ENCODE measurements at regions not wholly inside any gene's neighbourhood (a gene's known extent, or its start where the extent isn't known, plus 50 kb on each side); places are given as distances from the start of the nearest gene placed in this dataset.

DNA sequence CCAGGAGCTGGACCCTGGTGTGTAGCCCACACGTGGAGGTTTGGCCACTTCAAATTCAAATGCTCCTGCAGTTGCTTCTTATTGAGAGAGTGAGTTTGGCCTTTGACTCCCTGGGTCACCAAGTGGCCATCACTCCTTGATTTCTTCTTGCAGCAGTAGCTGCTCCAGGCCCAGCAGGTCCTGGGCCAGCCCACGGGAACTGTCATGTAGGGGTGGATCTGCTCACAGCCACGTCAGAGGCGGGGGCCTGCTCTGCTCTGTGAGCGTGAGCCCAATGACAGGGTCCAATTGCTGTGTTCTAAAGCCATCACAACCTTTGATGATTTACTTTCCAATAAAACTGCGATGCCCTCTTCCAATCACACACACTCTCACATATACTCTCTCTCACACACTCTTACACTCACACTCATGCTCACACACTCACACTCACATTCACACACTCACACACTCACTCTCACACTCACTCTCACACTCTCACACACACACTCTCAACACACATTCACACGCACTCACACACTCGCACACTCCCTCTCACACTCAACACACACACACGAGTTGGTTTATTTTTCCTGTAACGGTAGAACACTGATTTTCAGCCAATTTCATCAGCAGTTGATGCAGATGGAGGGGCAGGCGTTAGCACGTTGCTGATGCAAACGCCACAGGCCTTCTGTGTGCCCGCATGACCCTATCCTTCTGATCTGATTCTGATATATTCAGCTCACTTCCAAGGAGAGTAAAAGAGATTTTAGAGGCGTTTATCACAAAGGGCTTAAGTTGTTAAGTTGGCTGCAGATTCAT lies 210.7 kb upstream of the PPP2R2D start:
- no peak for DNase-seq (ENCODE audit: low read depth in 2 of 2)

DNA sequence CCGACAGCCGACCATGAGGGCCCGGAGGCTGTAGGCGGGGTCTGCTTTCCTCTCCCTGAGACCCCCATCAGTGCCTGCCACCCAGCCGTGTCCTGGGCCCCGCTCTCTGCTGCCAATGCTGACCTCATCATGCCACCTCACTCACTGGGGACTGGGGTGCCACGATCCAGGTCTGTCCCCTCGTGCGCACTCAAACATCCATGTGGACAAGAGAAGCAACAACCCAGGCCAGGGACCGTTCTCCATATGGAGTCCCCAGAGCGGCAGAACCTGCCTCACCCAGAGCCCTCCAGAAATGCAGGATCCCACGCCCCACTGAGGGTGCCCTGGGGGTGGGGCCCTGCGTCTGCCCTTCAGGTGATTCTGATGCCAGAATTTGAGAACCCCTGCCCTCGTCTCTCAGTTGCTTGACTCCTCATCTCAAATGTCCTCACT lies 210.0 kb upstream of the PPP2R2D start:
- DNase-seq (ENCODE audit: low read depth in 2 of 2), result no peak

DNA sequence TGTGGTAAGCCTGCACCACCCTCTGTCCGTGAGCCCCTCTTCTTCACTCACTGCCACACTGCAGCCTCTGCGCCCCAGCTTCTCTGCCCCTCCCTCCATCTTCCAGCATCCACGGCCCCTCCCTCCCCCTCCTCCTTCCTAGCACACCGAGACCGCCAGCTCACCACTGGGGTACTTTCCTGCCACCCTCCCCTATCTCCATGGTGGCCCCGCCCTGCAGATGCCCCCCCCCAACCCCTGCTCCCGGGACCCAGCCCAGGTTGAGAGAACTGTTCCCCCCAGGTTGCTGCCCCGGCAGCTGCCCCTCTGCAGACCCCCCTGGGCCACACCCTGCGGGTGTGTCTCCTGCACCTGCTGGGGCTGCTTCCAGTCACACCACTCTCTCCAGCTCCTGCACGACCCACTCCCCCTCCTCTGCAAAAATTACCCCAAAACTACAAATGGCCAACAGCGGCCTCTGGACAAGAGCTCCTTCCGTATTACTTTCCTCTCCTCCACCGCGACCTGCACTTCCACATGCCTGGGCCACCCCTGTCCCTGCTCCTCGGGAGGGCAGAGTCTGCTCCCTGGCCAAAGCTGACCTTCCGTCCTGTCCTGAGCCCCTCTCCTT lies 209.2 kb upstream of the PPP2R2D start:
- no peak for DNase-seq (ENCODE audit: low read depth in 2 of 2)

DNA sequence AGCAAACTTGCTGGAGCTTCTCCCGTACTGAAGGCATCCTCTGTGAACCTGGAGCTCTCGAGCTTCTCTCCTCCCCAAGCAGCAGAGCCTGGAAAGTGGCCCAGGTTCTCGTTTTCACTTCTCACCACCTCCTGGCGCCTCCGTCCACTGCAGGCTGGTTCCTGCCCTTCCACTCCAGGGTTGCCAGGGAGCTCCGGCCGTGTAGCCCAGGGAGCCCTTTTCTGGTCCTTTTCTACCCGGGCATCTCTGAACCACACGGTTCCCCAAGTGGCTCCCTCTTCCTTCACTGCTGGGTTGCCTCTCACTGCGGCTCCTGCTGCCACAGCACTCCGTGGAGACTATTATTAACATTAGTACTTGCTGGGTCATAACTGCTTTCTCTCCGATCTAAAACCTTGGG lies 208.6 kb upstream of the PPP2R2D start:
- no peak for DNase-seq (ENCODE audit: low read depth in 2 of 2)

DNA sequence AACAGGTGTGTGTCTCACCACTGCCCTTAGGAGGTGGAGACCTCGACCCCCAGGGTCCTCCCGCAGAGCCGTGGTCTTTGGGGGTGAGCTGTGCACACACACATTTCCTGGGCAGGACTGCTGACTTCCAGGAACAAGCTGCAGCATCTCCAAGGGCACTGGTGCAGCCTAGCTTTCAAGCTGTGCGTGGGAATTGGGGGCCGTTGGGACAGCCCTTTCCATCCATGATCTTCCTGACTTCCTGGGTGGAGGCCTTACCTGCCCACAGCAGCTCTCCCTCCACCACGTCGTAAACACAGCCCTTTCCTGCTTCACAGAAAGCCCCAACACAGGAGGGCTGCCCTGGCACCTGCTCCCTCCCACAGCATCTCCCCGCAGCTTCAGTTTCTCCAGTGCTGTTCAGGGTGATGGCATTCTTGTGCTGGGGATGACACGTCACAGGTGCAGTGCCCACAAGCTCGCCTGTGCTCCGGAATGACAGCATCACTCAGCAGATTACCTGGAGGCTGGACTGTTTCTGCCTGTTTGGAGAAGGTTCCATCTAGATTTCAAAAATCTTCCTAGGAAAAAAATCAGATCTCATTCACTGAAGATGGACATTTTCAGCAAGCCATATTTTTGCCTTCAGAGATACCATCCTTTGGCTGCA lies 208.0 kb upstream of the PPP2R2D start:
- DNase-seq (ENCODE audit: low read depth in 2 of 2), result no peak

DNA sequence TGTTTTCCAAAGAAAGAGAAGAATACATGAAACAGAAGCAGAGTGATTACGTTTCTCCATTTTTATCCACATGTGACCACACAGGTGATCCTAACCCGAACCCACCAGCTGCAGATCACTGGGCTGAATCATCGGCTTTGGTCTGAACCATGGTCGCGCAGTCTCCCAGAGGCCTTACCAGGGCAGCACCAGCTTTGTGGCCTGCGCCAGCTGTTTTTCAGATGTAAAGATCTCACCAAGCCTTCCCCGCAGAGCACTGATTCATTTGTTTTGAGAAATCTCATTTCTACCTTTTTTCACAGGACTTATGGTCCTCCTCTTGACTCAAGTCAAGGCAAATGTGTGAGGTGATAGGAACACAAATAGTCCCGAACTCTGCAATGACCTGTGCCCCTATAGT lies 207.0 kb upstream of the PPP2R2D start:
- no peak for DNase-seq (ENCODE audit: low read depth in 2 of 2)

DNA sequence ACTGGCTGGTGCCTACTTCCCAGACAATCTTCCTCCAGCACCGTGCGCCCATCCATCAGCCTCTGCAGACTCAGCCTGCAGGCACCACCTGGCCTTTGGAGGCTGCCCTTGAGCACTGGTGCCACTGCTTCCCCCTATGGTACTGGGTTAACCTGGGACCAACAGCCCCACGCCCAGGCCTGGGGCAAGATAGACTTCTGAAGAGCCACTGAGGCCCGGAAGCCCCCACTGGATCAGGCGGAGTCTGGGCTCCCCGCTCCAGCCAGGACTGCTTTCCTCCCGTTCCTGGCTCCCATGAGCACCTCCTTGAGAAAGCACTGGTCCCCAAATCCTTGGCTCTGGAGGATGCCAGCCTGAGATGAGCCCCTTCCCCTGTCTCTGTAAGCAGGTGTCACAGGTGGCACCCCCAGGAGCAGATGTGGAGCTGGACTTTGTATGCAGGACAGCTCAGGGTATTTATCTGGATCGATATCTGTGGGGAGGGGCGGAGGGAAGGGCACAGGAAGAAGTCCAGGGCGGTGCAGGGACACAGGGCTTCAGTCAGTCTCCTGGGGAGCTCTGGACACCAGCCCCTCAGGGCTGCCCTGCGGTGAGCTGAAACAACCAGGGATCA lies 206.5 kb upstream of the PPP2R2D start:
- DNase-seq (ENCODE audit: low read depth in 2 of 2), result no peak

DNA sequence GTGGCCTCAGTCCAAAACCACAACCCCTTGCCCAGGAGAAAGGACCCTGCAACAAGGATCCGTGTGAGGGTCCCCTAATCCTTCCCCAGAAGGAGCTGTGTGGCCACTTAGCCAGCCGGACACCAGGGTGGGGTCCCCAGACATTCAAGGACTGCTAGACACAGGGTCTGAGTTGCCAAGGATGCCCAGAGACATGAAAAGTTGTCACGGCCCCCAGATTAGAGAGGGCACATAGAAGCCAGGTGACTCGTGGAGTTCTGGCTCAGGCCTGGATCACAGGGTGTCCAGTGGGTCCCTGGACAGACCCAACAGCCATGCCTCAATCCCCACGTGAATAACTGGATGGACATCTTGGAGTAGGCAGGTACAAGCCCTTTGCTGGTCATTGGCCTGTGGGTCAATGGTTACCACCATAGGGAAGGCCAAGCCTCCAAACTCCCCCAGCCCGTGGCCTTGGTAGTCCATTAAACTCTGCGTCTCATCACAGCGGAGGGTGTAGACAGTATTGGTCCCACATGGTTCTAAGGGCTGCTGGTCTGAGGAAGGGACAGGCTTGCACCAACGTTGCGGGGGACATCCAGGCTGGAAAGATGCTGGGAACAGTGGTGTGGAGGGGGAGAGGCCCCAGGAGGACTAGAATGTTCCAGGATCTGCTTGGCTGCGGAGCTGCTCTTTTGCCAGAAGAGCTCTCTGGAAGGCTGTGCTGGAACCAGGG lies 205.9 kb upstream of the PPP2R2D start:
- no peak for DNase-seq (ENCODE audit: low read depth in 2 of 2)

DNA sequence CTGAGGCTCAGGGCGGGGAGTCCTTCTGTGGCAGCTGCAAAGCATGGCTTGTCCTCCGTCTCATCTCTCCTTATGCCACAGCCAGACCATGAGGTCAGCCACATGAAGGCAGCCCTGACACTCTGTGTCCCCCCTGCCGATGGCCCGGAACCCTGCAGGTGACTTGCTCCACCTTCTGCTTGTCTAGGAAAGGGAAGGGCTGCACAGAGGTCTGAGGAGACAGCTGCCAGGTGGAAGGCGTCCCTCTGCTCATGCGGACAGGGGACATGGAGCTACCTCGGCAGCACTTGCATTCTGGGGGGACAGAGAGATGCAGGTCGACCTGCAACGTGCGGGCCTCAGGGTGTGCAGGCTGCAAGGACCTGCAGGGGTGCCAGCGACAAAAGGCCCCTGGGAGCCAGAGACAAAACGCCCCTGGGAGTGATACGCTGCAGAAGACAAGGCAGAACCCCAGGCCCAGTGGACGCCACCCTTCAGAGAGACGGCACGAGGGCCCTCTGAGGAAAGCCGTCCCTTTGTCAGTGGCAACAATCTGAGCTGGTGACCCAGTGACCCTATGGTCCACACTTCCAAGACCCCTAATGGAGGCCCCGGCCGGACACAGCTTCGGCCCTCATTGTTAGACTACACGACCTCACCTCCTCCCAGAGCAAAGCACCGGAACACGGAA lies 205.2 kb upstream of the PPP2R2D start:
- no peak for DNase-seq (ENCODE audit: low read depth in 2 of 2)

DNA sequence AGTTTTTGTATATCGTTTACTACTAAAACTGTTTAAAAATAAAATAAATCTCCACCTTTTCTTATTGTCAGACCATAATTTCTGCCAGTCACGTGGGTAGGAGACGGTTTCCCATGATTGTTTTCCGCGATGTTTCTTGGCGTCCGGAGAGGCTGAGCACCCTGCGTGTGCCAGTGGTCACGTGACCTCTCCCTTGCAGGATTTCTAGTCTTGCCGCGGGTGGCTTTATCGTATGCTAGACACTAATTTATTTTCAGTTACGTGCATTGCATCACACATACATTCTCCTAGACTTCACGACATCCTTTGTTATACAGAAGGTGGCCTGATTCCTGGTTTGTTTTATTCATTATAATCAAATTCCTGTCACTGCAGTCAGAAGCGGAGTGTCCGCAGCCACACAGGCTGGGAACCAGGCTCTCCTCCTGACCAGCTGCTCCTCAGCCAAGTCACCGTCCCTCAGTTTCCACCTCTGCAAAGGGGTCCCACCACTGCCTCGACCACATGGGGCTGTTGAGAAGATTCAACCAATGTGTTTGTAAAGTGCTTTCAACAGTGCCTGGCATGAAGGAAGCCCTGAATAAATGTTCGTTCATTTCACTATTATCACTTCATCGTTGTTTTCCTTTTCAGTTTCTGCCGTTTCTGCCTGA lies 203.2 kb upstream of the PPP2R2D start:
- DNase-seq (ENCODE audit: low read depth in 2 of 2), result no peak

DNA sequence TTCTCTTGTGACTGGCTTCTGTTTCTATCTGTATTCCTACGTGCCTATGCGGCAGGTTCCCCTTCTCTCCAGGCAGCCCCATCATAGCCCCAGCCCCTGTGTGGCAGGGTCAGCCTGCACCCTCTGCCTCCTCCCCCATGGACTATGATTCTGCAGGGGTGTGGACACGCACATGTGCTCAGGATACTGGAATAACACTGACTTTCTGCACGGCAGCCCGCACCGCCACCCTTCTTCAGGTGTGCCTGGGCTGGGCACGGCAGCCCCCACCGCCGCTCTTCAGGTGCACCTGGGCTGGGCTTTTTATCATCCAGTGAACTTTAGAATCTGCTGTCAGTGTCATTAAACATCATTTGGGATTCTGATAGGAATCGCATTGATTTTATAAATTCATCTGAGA lies 202.6 kb upstream of the PPP2R2D start:
- no peak for DNase-seq (ENCODE audit: low read depth in 2 of 2)

DNA sequence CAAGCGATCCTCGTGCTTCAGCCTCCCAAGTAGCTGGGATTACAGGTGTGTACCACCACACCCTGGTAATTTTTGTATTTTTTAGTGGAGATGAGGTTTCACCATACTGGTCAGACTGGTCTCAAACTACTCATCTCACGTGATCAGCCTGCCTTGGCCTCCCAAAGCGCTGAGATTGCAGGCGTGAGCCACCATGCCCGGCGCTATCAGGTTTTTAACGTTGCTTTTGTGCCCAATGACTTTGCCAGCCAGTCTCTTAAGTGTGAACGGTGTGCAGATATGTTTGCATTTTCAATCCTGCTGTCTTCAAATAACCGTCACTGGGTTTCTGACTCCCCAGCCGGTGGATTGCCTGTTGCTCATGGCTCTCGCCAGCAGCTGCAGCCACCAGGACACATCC lies 201.8 kb upstream of the PPP2R2D start:
- no peak for DNase-seq (ENCODE audit: low read depth in 2 of 2)

DNA sequence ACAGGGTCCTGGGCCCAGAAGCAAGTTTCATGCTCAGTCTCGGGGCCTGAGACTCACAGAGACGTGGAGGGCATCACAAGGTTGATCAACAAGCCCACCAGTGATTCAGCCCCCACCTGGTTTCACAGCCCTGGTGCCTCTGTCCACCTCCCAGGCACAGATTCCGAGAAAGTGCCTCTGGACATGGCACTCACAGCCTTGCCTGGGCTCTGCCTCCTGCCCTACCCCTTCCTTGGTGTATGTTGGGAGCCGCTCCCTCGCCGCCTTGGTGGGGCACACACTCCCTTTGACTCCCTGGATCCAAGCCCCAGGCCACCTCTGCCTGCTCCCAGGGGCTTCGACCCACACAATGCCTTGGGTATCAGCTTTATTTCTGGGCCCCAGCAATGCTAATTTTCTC lies 200.8 kb upstream of the PPP2R2D start:
- DNase-seq (ENCODE audit: low read depth in 2 of 2), result no peak

DNA sequence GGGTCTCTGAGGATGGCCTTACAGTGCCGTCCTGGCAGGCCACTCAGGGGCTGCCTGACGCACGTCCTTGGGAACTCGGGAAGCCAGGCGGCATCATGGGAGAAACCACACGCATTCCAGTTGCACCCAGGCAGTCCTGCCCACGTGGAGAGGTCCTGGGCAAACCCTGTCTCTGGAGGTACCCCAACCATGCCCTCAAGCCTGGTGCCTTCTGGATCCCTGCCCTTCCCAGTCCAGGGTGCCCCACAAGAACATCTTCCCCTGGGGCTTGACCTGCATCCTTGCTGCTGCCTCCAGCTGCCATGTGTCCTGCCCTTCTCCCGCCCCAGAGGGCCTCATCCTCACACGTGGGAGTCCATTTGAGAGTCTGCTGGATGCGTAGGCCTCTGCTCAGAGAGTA lies 200.3 kb upstream of the PPP2R2D start:
- DNase-seq (ENCODE audit: low read depth in 2 of 2), result no peak

DNA sequence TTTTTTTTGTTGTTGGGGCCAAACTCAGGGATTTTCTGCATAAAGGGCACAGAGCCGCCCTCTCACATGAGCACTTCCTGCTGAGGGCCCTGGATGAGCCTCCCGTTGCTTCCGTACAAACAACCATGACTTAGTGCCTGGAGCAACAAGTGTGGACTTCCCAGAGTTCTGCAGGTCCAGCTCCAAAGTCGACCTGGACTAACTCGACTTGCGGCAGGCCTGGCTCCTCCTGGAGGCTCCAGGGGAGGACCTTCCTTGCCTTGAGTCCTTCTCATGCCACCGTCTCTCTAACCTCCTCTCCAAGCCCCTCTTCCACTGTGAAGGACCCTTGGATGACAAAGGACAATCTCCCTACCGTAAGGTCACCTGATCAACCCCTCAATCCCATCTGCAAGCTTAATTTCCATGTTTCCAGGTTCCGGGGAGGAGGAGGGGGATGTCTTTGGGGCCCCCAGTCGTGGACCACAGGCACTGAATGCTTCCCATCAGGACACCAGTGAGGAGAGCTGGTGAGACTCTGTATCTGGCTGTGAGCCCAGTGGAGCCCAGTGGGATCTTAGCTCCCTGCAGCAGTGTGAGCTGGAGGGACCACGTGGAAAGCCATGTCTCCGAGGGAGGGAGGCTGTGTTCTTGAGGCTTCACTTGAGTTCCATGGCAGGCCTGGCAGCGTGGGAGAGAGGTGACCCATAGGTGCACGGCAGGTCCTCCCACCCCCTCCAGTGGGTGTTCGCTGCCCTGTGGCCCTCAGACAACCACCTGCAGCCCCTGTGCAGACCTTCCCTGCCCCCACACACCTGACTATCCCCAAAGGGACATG lies 199.5 kb upstream of the PPP2R2D start:
- DNase-seq (ENCODE audit: low read depth in 2 of 2), result no peak

DNA sequence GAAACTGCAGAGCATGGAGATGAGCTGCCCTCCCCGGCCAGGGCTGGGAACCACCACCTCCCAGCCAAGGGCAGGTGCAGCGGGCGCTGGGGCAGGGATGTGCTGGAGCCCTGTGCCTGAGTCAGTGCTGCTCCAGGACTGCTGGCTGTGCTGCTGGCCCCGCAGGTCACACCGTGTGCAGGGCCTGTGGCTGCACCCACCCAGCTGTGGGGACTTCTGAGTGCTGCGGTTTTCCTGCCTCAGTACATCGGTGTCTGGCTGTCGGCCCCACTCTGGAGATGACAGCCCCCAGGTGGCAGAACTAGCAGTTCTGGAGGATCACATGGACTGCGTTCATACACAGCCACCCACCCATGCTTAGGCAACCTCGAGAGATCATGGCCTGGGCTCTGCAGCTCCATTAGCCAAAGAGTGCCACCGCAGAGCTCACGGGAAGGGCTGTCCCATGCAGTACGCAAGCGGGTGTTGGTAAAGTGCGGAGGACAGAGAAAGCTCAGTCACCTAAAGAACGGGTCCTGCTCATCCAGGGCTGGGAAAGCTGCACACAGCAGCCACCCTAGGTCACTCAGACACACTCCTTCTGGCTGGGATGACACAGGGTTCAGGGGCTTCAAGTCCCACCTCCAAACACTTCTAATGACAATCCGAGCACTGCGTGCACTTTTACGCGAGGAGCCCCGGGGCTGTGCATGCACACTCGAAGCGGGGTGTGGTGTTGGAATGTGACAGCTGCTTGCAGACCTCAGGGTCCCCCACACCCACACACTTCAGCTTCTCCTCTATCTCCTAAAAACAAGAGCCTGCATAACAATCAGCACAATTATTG lies 198.1 kb upstream of the PPP2R2D start:
- DNase-seq (ENCODE audit: low read depth in 2 of 2), result no peak

DNA sequence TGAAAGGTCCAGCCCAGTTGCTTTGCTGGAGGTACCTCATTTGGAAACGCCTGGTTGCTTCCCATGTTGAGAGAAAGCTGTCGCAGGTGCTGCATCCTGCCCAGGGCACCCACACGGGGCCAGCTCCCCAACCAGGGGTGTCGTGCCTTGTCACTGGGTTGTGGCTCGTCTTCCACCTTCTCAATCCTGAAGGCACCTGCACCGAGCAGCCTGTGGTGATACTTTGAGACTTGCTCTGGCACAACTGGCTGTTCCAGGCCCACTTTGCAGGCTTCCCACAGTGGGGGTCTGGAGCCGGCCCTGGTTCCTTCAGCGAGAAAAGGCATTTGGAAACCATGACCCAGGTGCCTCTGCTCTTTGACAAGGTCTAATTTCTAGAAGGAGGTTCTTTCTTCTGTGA lies 197.3 kb upstream of the PPP2R2D start:
- no peak for DNase-seq (ENCODE audit: low read depth in 2 of 2)

DNA sequence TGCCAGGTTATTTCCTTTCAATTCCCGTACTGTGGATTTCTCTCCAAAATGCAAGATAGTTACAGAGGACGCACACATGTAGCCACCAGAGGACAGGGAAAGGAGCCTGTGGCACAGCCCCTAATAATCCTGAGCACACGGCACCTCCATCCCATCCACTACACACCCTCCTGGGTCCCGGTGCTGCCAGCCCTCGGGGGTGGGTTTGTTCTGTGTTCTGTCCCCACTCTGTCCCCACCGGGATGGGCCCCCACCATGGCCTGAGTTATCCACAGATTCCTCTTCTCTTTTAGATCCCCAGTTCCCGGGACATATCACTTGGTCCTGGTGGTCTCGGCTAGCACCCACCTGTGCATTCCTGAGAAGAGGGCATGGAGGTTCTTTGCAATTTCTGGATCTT lies 196.9 kb upstream of the PPP2R2D start:
- no peak for DNase-seq (ENCODE audit: low read depth in 2 of 2)

DNA sequence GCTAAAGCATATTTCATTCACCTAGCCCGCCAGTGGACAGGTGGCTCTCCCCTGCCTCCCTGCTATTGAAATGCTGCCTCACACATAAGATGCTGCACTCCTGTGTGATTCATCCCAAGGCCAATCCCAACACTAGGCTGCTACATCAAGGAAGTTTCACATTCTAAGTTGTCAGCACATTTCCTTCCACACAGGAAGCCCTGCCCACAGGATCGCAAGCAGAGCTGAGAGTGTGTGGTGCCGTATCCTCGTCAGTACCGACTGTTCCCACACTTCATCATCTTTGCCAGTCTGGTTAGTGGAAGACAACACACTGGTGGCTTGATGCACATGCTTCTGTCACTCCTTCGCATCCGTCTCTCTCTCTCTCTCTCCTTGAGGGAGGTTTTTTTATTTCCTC lies 194.3 kb upstream of the PPP2R2D start:
- no peak for DNase-seq (ENCODE audit: low read depth in 2 of 2)

Measured in stimulated activated CD4-positive, alpha-beta T cell treated with anti-CD3 and anti-CD28 coated beads, Interleukin-12 subunit alpha, Interleukin-12 subunit beta, amount 100 ng/mL, for 24 hours (primary cell).